ENCODE measurements at regions not wholly inside any gene's neighbourhood (a gene's known extent, or its start where the extent isn't known, plus 50 kb on each side); places are given as distances from the start of the nearest gene placed in this dataset.

GRCh38 chr3:174498638-174499037, 360.5 kb upstream of the NAALADL2 start:
- TF ChIP-seq, protein P1, sequence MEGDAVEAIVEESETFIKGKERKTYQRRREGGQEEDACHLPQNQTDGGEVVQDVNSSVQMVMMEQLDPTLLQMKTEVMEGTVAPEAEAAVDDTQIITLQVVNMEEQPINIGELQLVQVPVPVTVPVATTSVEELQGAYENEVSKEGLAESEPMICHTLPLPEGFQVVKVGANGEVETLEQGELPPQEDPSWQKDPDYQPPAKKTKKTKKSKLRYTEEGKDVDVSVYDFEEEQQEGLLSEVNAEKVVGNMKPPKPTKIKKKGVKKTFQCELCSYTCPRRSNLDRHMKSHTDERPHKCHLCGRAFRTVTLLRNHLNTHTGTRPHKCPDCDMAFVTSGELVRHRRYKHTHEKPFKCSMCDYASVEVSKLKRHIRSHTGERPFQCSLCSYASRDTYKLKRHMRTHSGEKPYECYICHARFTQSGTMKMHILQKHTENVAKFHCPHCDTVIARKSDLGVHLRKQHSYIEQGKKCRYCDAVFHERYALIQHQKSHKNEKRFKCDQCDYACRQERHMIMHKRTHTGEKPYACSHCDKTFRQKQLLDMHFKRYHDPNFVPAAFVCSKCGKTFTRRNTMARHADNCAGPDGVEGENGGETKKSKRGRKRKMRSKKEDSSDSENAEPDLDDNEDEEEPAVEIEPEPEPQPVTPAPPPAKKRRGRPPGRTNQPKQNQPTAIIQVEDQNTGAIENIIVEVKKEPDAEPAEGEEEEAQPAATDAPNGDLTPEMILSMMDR (conservative IDR thresholded peaks at IDR 0.05; ENCODE audit: low read length), result no peak
- DNase-seq (ENCODE audit: low read depth), result peak; percentile 49
- H3K4me3 ChIP-seq (ENCODE audit: low read length), result no peak overlapping the region; the same call in 1 of the 2 replicates

DNA sequence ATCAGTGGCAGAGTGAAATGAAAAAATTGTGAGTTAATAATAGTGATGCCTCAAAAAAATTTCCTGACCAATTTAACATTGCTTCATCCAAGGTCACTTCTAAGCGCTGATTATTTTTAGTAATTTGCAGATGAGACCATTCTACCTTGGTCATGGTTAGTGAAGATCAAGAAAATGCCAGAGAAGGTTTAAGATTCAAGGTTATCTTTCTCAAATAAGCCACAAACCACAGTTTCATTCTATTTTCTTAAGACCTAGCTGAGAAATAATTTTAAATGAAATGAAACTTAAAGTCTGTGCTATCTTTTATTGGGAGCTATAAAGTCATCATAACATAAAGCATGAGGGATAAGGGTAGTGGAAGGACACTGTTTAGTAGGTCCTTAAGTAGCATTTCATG, 353.9 kb upstream of the NAALADL2 start:
- TF ChIP-seq, protein P1 (conservative IDR thresholded peaks at IDR 0.05; ENCODE audit: low read length), result no peak
- DNase-seq (ENCODE audit: low read depth), result no peak
- H3K4me3 ChIP-seq (ENCODE audit: low read length), result no peak overlapping the region

- DNase-seq (ENCODE audit: low read depth), result no peak
- no peak overlapping the region for H3K4me3 ChIP-seq (ENCODE audit: low read length)
Observed at GRCh38 chr3:174524203-174524602, 334.9 kb upstream of the NAALADL2 start.

DNA sequence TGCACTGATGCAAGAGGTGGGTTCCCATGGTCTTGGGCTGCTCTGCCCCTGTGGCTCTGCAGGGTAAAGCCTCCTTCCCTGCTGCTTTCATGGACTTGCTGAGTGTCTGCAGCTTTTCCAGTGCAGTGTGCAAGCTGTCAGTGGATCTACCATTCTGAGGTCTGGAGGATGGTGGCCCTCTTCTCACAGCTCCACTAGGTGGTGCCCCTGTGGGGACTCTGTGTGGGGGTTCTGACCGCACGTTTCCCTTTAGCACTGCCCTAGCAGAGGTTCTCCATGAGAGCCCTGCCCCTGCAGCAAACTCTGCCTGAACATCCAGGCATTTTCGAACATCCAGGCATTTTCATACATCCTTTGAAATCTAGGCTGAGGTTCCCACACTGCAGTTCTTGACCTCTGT, 329.8 kb upstream of the NAALADL2 start:
- TF ChIP-seq, protein P1 (conservative IDR thresholded peaks at IDR 0.05; ENCODE audit: low read length), result no peak
- no peak for DNase-seq (ENCODE audit: low read depth)
- no peak overlapping the region for H3K4me3 ChIP-seq (ENCODE audit: low read length)

More at GRCh38 chr3:174524203-174524602, 334.9 kb upstream of the NAALADL2 start:
- TF ChIP-seq, protein P1 (conservative IDR thresholded peaks at IDR 0.05; ENCODE audit: low read length), result no peak

DNA sequence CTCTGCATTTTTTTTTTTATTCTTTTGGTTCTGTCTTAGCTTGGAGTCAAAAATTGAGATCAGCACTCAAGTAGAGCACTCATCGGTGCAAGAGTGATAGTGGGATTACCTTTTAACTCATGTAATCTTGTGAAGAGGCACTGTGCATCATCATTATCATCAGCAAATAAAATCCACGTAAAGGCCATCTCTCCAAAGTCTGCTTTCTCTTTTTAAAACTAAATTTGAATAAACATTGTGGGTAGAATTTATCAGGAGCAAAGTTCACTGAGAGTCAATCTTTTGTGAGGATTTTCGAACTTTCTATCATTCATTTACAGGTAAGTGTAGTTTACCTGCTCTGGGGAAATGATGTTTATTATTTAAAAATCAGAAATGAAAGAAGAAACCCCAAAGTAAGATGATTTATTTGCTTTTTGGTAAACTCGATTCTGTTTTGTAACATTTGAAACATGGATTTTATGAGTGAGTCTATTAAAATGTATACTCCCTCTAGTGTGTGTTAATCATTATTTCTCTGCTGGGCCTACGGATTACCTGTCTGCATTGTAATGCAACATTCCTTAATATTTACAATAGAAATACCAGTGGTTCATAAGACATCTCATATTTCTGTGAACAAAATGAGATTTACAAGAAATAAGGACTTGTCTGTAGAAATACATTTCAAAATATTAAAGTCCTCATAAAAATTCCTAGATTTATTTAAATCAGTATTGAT, 327.7 kb upstream of the NAALADL2 start:
- DNase-seq (ENCODE audit: low read depth), result no peak
- TF ChIP-seq, protein P1 (conservative IDR thresholded peaks at IDR 0.05; ENCODE audit: low read length), result no peak

DNA sequence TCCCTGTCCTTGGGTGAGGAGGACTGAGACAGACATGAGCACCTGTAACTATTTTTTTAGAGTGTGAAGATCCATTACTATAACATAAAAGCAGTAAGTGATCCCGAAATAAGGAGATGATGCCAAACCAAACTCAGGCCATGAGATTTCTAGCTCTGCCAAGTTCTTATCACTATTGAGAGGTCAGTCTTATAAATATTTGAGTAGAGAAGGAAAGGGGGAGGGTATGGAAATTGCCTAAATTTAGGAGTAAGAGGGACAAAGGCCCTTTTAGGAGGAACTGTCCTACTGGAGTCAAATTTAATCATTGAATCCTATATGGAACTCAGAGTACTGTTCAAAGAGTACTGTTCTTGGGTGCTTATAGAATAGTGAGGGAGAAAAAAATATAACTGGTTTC, 326.9 kb upstream of the NAALADL2 start:
- H3K4me3 ChIP-seq (ENCODE audit: low read length), result no peak overlapping the region
- no peak for DNase-seq (ENCODE audit: low read depth)
- TF ChIP-seq, protein P1 (conservative IDR thresholded peaks at IDR 0.05; ENCODE audit: low read length), result no peak

More for the DNA sequence above, 327.7 kb upstream of the NAALADL2 start:
- no peak overlapping the region for H3K4me3 ChIP-seq (ENCODE audit: low read length)

- DNase-seq (ENCODE audit: low read depth), result no peak
- TF ChIP-seq, protein P1 (conservative IDR thresholded peaks at IDR 0.05; ENCODE audit: low read length), result no peak
- no peak overlapping the region for H3K4me3 ChIP-seq (ENCODE audit: low read length)
Observed at GRCh38 chr3:174532776-174533175, 326.4 kb upstream of the NAALADL2 start.
